ENCODE measurements at regions not wholly inside any gene's neighbourhood (a gene's known extent, or its start where the extent isn't known, plus 50 kb on each side); places are given as distances from the start of the nearest gene placed in this dataset.
"Not testable (repeated sequence)": the region's sequence is repeated elsewhere in the genome, so short reads cannot be mapped to it uniquely, and the experiment has no call there.

DNA sequence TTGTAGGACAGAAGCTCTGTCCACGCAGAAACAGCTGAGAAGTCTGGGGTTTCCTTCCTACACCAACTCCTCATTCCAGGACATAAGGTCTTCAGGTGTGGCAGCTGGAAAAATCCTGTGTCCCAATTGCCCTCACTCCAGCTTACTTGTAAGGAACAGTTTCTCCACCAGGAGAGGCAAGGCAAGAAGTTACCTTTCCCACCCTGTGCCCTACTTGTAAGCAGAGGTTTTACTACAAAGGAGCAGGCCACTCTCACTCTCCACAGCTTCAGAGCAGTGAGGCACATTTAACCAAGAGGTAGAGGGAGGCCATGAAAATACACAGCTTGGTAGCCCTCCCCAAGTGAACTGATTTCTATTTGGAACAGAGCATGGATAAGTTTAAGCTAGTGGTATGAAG, 277.3 kb upstream of the SPATA31A3 start:
- H3K79me1 ChIP-seq (ENCODE audit: low read depth, low read length); H3K27ac ChIP-seq (replicated peaks; ENCODE audit: low read length); H2BK12ac ChIP-seq (ENCODE audit: low read length); H3K27me3 ChIP-seq (ENCODE audit: control insufficient read depth in 3 of 3, insufficient read depth in 3 of 3, low read depth in 1 of 3, low read length in 3 of 3); H3K9ac ChIP-seq (ENCODE audit: low read depth, low read length, poor library complexity); H2AFZ ChIP-seq (ENCODE audit: low read length); H2BK5ac ChIP-seq (ENCODE audit: low read length); DNase-seq (ENCODE audit: low spot score); H3K23ac ChIP-seq (ENCODE audit: low read depth, low read length, poor library complexity); H3K4me3 ChIP-seq (ENCODE audit: low read length in 2 of 2); H2BK15ac ChIP-seq (ENCODE audit: low read length); H4K8ac ChIP-seq (ENCODE audit: low read depth, low read length); H2BK120ac ChIP-seq (ENCODE audit: low read depth, low read length); H3K9me3 ChIP-seq (replicated peaks in 1 of 2; ENCODE audit: control insufficient read depth in 2 of 2, insufficient read depth in 1 of 2, low read depth in 1 of 2, low read length in 2 of 2); H3K4ac ChIP-seq (ENCODE audit: low read length); H4K91ac ChIP-seq (ENCODE audit: low read depth, low read length, poor library complexity); H3K14ac ChIP-seq (ENCODE audit: low read length); H2AK5ac ChIP-seq (ENCODE audit: low read depth, low read length); H3K36me3 ChIP-seq (replicated peaks in 1 of 2; ENCODE audit: control insufficient read depth in 2 of 2, insufficient read depth in 2 of 2, low read length in 2 of 2); H3K4me1 ChIP-seq (ENCODE audit: control insufficient read depth in 2 of 2, insufficient read depth in 1 of 2, low read depth in 1 of 2, low read length in 2 of 2); H3K4me2 ChIP-seq (ENCODE audit: insufficient read depth, low read length, poor library complexity, severe bottlenecking); H3K18ac ChIP-seq (ENCODE audit: low read length): not testable (repeated sequence)
- no CpG with 5 or more reads among the region's 1 CpG for WGBS, 2 donors (ENCODE audit: extremely low coverage in 2 of 2, insufficient read length in 2 of 2, insufficient replicate concordance in 1 of 2)

DNA sequence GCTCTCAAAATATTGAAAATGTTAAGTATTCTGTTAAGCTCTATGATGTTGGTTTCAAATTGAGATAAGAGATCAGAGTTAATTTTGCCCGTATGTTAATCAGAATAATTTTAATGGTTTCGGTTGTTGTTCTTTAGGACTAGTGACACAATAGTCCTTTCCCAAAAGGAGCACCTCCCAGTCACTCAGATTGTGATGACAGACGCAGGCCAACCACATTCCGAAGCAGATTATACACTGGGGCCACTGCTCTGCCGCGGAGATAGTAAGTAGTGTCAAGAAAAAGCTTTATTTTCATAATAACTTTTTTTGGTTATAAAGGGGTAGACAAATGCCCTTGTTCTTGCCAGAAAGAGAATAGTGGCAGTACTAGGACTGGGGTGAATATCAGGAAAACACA, 265.5 kb upstream of the SPATA31A3 start:
- not testable (repeated sequence) for DNase-seq (ENCODE audit: low spot score); H3K27me3 ChIP-seq (ENCODE audit: control insufficient read depth in 3 of 3, insufficient read depth in 3 of 3, low read depth in 1 of 3, low read length in 3 of 3); H2BK15ac ChIP-seq (ENCODE audit: low read length); H2BK120ac ChIP-seq (ENCODE audit: low read depth, low read length); H4K91ac ChIP-seq (ENCODE audit: low read depth, low read length, poor library complexity); H3K14ac ChIP-seq (ENCODE audit: low read length); H3K79me1 ChIP-seq (ENCODE audit: low read depth, low read length); H3K4me3 ChIP-seq (ENCODE audit: low read length in 2 of 2); H3K36me3 ChIP-seq (replicated peaks in 1 of 2; ENCODE audit: control insufficient read depth in 2 of 2, insufficient read depth in 2 of 2, low read length in 2 of 2); H2BK5ac ChIP-seq (ENCODE audit: low read length); H3K4ac ChIP-seq (ENCODE audit: low read length); H3K23ac ChIP-seq (ENCODE audit: low read depth, low read length, poor library complexity); H3K4me1 ChIP-seq (ENCODE audit: control insufficient read depth in 2 of 2, insufficient read depth in 1 of 2, low read depth in 1 of 2, low read length in 2 of 2); H3K18ac ChIP-seq (ENCODE audit: low read length); H2BK12ac ChIP-seq (ENCODE audit: low read length); H4K8ac ChIP-seq (ENCODE audit: low read depth, low read length); H3K4me2 ChIP-seq (ENCODE audit: insufficient read depth, low read length, poor library complexity, severe bottlenecking); H3K9ac ChIP-seq (ENCODE audit: low read depth, low read length, poor library complexity); H3K27ac ChIP-seq (replicated peaks; ENCODE audit: low read length); H2AK5ac ChIP-seq (ENCODE audit: low read depth, low read length); H2AFZ ChIP-seq (ENCODE audit: low read length); H3K9me3 ChIP-seq (replicated peaks in 1 of 2; ENCODE audit: control insufficient read depth in 2 of 2, insufficient read depth in 1 of 2, low read depth in 1 of 2, low read length in 2 of 2)
- WGBS, 2 donors (ENCODE audit: extremely low coverage in 2 of 2, insufficient read length in 2 of 2, insufficient replicate concordance in 1 of 2), result no CpG with 5 or more reads among the region's 6 CpGs

DNA sequence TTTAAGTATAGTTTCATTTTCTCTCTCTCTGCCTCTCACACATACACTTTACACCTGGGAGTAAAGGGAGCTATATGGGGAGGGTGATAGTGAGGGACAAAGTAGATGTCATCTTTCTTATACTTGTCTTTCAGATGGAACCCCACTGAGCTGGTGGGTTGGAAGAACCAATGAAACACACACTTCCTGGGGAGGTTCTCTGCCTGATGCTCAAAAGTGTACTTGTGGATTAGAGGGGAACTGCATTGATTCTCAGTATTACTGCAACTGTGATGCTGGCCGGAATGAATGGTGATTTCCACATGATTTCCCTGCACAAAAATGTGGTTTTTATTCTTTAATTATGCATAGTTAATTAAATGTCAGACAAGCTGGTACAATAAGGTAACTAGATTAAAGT, 256.6 kb upstream of the SPATA31A3 start:
- H3K9ac ChIP-seq (ENCODE audit: low read depth, low read length, poor library complexity); H4K91ac ChIP-seq (ENCODE audit: low read depth, low read length, poor library complexity); H3K18ac ChIP-seq (ENCODE audit: low read length); H3K27ac ChIP-seq (replicated peaks; ENCODE audit: low read length); H3K14ac ChIP-seq (ENCODE audit: low read length); H2BK12ac ChIP-seq (ENCODE audit: low read length); H2BK120ac ChIP-seq (ENCODE audit: low read depth, low read length); H3K4me3 ChIP-seq (ENCODE audit: low read length in 2 of 2); H3K4ac ChIP-seq (ENCODE audit: low read length); H3K4me2 ChIP-seq (ENCODE audit: insufficient read depth, low read length, poor library complexity, severe bottlenecking); H3K4me1 ChIP-seq (ENCODE audit: control insufficient read depth in 2 of 2, insufficient read depth in 1 of 2, low read depth in 1 of 2, low read length in 2 of 2); H3K79me1 ChIP-seq (ENCODE audit: low read depth, low read length); H3K23ac ChIP-seq (ENCODE audit: low read depth, low read length, poor library complexity); H3K9me3 ChIP-seq (replicated peaks in 1 of 2; ENCODE audit: control insufficient read depth in 2 of 2, insufficient read depth in 1 of 2, low read depth in 1 of 2, low read length in 2 of 2); H2AK5ac ChIP-seq (ENCODE audit: low read depth, low read length); H2BK5ac ChIP-seq (ENCODE audit: low read length); H2BK15ac ChIP-seq (ENCODE audit: low read length); DNase-seq (ENCODE audit: low spot score); H2AFZ ChIP-seq (ENCODE audit: low read length); H3K27me3 ChIP-seq (ENCODE audit: control insufficient read depth in 3 of 3, insufficient read depth in 3 of 3, low read depth in 1 of 3, low read length in 3 of 3); H4K8ac ChIP-seq (ENCODE audit: low read depth, low read length); H3K36me3 ChIP-seq (replicated peaks in 1 of 2; ENCODE audit: control insufficient read depth in 2 of 2, insufficient read depth in 2 of 2, low read length in 2 of 2): not testable (repeated sequence)
- no CpG with 5 or more reads among the region's 1 CpG for WGBS, 2 donors (ENCODE audit: extremely low coverage in 2 of 2, insufficient read length in 2 of 2, insufficient replicate concordance in 1 of 2)

DNA sequence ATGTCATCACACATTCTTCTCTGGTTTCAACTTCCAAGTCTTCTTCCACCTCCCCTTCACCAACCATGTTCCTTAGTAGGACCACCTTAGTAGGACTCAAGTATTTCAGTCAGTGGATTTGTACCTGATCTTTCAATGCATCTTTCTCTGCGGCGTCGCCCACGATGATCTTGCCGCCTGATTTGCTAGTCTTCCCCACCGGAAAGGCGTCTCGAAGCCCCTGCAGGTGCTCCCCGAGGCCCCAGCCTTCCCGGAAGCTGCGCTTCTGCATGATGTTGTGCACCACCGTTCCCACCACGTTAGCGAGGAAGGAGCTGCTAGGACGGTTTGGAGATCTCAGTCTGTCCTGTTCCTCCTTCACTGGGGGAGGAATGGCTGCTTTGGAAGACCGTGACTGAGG, 219.7 kb upstream of the SPATA31A3 start:
- WGBS, 2 donors (ENCODE audit: extremely low coverage in 2 of 2, insufficient read length in 2 of 2, insufficient replicate concordance in 1 of 2), result no CpG with 5 or more reads among the region's 16 CpGs
- not testable (repeated sequence) for H3K36me3 ChIP-seq (replicated peaks in 1 of 2; ENCODE audit: control insufficient read depth in 2 of 2, insufficient read depth in 2 of 2, low read length in 2 of 2); H3K18ac ChIP-seq (ENCODE audit: low read length); DNase-seq (ENCODE audit: low spot score); H2AK5ac ChIP-seq (ENCODE audit: low read depth, low read length); H2BK120ac ChIP-seq (ENCODE audit: low read depth, low read length); H3K9me3 ChIP-seq (replicated peaks in 1 of 2; ENCODE audit: control insufficient read depth in 2 of 2, insufficient read depth in 1 of 2, low read depth in 1 of 2, low read length in 2 of 2); H3K4me2 ChIP-seq (ENCODE audit: insufficient read depth, low read length, poor library complexity, severe bottlenecking); H4K91ac ChIP-seq (ENCODE audit: low read depth, low read length, poor library complexity); H3K27me3 ChIP-seq (ENCODE audit: control insufficient read depth in 3 of 3, insufficient read depth in 3 of 3, low read depth in 1 of 3, low read length in 3 of 3); H3K4me3 ChIP-seq (ENCODE audit: low read length in 2 of 2); H2BK5ac ChIP-seq (ENCODE audit: low read length); H3K79me1 ChIP-seq (ENCODE audit: low read depth, low read length); H3K9ac ChIP-seq (ENCODE audit: low read depth, low read length, poor library complexity); H2AFZ ChIP-seq (ENCODE audit: low read length); H3K4ac ChIP-seq (ENCODE audit: low read length); H3K27ac ChIP-seq (replicated peaks; ENCODE audit: low read length); H3K14ac ChIP-seq (ENCODE audit: low read length); H2BK12ac ChIP-seq (ENCODE audit: low read length); H2BK15ac ChIP-seq (ENCODE audit: low read length); H3K23ac ChIP-seq (ENCODE audit: low read depth, low read length, poor library complexity); H3K4me1 ChIP-seq (ENCODE audit: control insufficient read depth in 2 of 2, insufficient read depth in 1 of 2, low read depth in 1 of 2, low read length in 2 of 2); H4K8ac ChIP-seq (ENCODE audit: low read depth, low read length)

All from neuronal stem cell (in vitro differentiated cells).